LNCAP (cell line): ENCODE measurements at regions not wholly inside any gene's neighbourhood (a gene's known extent, or its start where the extent isn't known, plus 50 kb on each side); places are given as distances from the start of the nearest gene placed in this dataset.

ENCODE experiments used
- TF ChIP-seq, protein P1 (sequence below): fragments of 450-650 bp; IDR thresholded peaks from 2 replicates; pipeline ENCODE4 v1.5.1; 2017; ENCODE audit warnings: mild to moderate bottlenecking

DNA sequence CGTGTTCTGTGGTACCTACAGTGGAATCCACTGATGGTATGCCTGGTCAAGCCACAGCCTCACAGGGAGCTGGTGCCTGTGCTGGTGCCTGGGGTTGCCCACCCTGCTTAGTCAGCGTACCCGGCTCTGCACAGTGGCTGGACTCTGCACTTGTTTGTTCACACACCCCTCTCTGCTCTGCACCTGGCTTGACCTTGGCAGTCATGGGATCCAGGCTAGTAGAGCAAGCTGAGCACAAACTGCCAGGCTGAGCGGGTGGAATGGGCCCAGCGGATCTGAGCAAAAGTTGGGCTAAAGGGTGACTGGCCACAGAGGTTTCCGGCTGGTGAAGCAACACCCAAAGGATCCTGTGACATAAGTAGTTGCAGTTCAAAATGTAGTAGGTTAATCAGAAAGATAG, 163.5 kb downstream of the CDH19 start:
- TF ChIP-seq, protein P1, sequence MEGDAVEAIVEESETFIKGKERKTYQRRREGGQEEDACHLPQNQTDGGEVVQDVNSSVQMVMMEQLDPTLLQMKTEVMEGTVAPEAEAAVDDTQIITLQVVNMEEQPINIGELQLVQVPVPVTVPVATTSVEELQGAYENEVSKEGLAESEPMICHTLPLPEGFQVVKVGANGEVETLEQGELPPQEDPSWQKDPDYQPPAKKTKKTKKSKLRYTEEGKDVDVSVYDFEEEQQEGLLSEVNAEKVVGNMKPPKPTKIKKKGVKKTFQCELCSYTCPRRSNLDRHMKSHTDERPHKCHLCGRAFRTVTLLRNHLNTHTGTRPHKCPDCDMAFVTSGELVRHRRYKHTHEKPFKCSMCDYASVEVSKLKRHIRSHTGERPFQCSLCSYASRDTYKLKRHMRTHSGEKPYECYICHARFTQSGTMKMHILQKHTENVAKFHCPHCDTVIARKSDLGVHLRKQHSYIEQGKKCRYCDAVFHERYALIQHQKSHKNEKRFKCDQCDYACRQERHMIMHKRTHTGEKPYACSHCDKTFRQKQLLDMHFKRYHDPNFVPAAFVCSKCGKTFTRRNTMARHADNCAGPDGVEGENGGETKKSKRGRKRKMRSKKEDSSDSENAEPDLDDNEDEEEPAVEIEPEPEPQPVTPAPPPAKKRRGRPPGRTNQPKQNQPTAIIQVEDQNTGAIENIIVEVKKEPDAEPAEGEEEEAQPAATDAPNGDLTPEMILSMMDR: no peak

DNA sequence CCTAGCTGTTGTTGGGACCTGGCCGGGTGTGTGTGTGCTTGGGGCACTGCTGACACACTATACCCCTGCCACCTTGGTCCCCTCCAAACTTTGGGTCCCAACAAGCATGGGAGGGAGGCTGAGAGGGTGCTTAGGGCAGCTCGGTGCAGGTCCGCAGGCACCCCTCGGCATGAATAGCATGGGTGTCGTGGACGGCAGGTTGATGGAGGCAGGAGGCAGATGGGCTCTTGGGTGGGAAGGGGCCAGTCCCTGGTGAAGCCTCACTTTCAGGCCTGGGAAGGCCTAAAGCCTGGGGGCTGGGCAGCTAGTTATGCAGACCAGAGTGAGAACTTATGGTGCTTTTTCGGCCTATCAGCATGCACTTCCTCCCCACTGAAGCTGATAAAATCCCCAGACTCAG, 164.2 kb downstream of the CDH19 start:
- TF ChIP-seq, protein P1: no peak

DNA sequence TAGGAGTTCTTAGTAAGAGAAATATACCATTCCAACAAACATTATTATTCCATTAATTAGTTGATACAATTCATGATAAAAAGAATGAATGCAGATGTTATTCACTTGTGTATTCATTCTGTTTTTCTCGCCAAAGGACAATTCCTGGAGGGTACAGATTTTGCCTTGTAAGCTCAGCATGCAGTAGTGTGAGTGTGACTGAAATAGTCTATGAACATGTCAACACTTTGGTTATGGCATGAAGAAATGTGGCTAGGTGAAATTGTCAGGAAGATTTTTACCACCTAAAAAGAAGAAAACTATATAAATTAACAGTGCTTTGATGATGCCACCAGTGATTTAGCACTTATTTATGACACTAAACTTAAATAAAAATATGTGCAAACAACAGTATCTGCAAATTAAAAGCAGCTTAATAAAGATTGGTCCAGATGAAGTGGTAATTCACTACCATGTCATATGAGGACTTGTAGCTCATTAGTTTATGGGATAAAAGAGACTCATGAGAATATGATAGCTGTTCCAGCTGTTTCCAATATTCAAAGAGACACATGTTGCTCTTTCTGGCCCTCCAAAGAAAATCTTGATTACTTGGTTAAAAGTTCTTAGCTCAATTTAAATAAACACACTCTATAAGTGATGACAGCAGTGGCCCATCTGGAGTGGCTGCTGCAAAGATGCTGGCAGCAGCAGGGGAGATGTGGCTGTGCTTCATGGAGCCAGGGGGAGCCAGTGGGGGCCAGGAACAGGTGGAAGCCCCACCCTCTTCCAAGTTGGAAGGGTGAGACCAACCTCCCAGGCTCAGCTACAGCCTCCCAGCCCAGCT, 165.0 kb downstream of the CDH19 start:
- TF ChIP-seq, protein P1: no peak

DNA sequence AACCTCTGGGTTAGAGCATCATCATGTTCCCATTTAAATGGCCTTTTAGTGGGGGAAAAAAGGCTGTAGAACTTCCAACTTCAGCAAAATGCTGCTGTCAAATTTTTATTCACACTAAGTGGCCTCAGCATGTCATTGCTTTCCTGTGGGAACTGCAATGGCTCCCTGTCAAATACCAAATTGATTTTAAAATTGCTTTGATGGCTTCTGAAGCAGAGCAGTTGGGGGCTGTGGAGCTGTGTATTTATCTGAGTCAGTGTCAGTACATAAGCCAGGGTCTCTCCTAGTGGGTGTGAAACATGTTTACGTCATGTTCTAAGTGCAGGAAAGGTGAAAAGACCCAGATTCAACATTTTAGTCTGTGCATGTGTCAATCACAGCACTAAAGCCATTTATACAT, 171.3 kb downstream of the CDH19 start:
- TF ChIP-seq, protein P1: no peak

DNA sequence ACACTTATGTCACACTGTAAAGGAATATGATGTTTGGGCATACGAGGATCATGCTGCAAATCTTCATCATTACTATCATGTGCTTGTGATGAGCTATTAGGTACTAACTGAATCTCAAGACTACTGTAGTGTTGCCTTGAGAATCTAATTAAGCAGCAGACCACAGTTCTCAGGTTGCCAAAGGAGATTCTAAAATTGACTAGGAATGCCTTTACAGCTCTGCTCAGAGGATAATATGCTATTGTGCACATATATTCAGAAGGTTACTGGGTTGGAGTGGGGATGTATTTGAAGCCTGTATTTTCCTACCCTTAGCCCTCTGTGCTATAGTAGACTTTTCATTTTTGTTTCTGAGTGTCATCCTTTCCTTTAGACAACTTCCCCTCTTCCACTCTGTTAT, 175.1 kb downstream of the CDH19 start:
- TF ChIP-seq, protein P1: no peak

DNA sequence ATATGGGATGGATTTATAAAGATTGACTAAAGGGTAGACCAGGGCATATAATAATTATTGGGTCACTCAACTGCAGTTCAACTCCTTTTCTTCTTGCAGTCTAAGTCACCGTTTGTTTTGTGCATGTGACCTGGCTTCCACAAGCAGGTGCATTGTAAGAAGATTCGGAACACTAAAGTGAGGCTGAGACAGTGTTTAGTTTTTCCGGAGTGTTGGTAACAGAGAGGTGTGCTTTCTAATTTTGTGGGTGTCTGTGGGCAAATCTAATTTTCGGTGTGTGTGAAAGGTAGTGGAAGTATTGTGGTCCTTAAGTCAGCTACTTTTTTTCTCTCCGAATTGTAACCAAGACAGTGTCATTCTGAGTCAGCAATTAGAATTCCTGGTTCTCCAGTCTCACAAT, 184.5 kb downstream of the CDH19 start:
- TF ChIP-seq, protein P1: no peak

DNA sequence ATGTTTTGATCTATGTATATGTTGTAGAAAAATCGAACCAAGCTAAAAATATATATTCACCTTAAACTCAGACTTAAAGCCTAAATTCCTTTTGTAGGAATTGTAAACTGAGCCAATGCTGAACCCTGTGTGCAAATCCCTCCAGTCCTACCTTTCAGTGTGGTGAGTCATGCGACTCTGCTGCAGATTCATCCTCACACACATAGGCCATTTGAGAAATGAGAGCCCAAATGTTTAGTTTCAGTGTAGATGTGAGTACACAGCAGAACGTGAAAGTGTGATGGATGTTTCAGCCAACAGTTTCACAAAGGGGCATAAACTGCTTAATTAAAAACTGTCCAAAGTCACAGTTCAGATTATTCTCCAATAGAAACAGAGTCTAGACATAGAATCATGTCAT, 193.2 kb downstream of the CDH19 start:
- TF ChIP-seq, protein P1: no peak
